IPS-15b (cell line): ENCODE measurements at regions not wholly inside any gene's neighbourhood (a gene's known extent, or its start where the extent isn't known, plus 50 kb on each side); places are given as distances from the start of the nearest gene placed in this dataset.
"Not testable (repeated sequence)": the region's sequence is repeated elsewhere in the genome, so short reads cannot be mapped to it uniquely, and the experiment has no call there.

Experiments
- H3K27me3 ChIP-seq: one replicate; pipeline ENCODE4 v1.6.1; 2013; ENCODE audit warnings: low read length; ENCODE audit not compliant: control insufficient read depth, insufficient read depth
- H3K36me3 ChIP-seq: one replicate; pipeline ENCODE4 v1.6.1; 2013; ENCODE audit warnings: low read length; ENCODE audit not compliant: control insufficient read depth, insufficient read depth
- H3K4me1 ChIP-seq: one replicate; pipeline ENCODE4 v1.6.1; 2013; ENCODE audit warnings: mild to moderate bottlenecking, low read length; ENCODE audit not compliant: control insufficient read depth, insufficient read depth
- H3K4me3 ChIP-seq: one replicate; pipeline ENCODE4 v1.5.1; 2013; ENCODE audit warnings: low read depth, low read length
- H3K9ac ChIP-seq: one replicate; pipeline ENCODE4 v1.6.1; 2013; ENCODE audit warnings: low read depth, mild to moderate bottlenecking, low read length
- H3K9me3 ChIP-seq: one replicate; pipeline ENCODE4 v1.6.1; 2013; ENCODE audit warnings: mild to moderate bottlenecking, low read length; ENCODE audit not compliant: control insufficient read depth, insufficient read depth

DNA sequence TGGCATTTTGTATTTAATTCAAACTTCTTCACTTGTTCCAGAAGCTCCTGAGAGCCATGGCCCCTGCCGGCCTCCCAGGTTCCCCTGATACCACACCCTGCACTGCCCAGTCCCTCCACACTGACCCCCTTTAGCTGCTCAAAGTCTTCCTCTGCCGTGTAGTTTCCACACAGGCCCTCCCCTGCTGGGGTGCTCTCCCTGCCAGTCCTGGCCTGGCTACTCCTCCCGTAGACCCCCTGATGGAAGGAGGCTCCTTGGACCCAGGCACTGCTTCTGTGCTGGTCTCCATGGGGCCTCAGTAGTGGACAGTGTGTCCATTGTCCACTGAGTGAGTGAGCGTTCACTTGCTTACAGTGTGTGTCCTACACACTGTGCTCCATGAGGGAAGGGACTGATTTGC, 542.4 kb upstream of the B3GAT1 start:
- H3K9ac ChIP-seq, H3K4me1 ChIP-seq, H3K9me3 ChIP-seq, H3K4me3 ChIP-seq, H3K36me3 ChIP-seq, H3K27me3 ChIP-seq: not testable (repeated sequence)

DNA sequence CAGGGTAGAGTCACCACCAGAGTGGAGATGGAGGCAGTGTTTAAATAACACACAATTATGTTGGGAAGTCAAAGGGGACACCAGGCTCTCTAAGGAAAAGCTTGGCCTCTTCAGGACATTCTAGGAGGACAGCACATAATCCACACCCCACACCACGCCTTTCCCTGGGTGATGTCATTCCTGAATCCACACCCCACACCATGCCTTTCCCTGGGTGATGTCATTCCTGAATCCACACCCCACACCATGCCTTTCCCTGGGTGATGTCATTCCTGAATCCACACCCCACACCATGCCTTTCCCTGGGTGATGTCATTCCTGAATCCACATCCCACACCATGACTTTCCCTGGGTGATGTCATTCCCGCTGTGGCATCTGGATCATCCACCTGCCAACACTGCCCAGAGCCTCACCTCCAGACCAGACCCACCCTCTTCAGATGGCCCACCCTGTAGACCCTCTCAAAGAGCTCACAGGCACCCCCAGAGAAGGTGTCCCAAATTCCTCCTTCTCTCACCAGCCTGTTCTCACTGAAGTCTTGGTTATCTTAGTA, 541.5 kb upstream of the B3GAT1 start:
- not testable (repeated sequence) for H3K9me3 ChIP-seq, H3K27me3 ChIP-seq, H3K4me3 ChIP-seq, H3K9ac ChIP-seq, H3K4me1 ChIP-seq, H3K36me3 ChIP-seq

DNA sequence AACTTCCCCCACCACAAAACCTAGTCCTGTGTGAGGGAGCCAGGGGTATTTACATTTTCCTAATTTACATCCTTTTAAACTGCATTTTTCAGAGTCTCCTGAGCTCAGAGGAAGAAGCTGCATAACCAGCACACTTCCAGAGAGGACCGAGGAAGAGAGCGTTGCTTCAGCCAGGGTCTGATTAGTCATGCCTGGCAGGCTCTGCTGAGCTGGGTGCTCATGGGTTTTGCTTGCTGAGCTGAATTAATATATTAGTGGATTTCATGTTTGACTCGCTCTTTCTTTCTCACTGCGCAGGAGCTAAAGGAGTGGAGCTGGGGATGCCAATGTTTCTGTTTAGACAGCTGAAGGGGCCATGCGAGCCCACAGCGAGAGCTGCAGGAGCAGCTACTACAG, 539.3 kb upstream of the B3GAT1 start:
- Histone ChIP-seq H3K4me3 (no peak overlapping the region), H3K9me3 (no peaks in the 10 kb centered on the region), H3K9ac (no peak overlapping the region), H3K4me1 (peaks cover 9% of the 10 kb centered on the region), H3K27me3 (no peaks in the 10 kb centered on the region), H3K36me3 (no peaks in the 10 kb centered on the region)

DNA sequence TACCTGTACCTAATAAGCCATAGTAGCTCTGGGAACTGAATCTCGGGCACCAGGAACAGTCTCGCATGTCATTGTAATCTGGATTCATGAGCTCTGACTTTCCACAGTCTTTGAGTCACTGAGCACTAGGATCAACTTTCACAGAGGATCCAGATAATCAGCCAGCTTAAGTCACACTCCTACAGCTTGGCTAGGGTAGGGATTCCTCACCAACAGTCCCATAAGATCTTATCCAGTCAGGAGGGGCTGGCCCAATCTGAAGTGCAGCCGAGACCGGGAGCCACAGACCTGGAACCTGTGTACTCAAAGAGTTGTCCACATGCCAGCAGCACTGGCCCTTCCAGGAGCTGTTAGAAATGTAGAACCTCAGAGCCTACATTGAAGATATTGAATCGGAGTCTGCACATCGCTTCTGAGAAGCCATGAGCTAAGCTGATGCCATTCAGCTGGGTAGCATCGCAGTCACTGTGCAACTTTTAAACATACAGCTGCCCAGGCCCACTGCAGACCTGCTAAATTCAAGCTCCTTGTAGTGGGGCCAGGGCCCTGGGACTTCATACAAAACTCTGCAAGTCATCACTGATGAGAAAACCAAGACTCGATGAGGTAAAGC, 538.8 kb upstream of the B3GAT1 start:
- Histone ChIP-seq H3K4me3 (no peak overlapping the region), H3K9ac (no peak overlapping the region), H3K27me3 (no peaks in the 10 kb centered on the region), H3K36me3 (no peaks in the 10 kb centered on the region), H3K4me1 (peaks cover 9% of the 10 kb centered on the region), H3K9me3 (no peaks in the 10 kb centered on the region)

DNA sequence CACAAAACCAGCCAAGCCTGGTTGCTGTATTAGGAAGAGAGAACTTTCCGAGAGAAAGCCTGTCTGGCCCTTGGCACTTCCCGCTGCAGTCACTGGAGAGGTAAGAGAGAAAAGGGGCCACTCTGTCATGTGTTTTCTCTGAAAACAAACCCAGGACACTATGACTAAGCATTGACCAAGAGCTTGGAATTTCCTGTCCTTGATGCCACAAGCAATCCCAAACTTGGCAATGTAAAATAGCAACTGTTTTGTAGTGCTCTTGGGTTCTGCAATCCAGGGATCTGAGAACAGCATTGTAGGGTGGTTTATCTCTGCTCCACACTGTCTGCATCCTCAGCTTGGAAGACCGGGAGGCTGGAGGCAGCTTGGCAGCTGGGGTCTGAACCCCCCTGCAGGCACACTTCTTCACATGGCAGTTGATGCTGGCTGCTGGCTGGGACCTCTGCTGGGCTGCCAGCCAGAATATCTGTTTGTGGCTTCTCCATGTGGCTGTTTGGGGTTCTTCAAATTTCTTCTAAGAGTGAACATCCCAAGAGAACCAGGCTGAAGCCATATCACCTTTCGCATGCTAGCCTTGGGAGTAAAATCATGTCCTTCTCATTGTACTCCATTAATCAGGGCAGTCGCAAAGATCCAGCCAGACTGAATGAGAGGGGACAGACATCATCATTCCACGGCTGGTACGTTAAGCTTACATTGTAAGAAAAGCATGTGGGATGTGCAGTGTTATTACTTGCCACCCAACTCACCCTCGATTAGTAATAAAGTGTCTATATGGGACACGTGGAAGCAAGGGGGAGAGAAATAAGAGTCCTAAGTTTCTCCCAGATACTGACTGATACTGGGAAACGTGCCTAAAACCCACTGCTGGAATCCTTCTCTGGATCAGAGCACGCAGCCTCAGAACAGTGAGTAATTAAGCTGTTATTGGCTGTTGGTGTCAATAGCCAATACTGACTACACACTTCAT, 537.4 kb upstream of the B3GAT1 start:
- no peaks in the 10 kb centered on the region for H3K27me3 ChIP-seq
- no peaks in the 10 kb centered on the region for H3K36me3 ChIP-seq
- peaks cover 9% of the 10 kb centered on the region for H3K4me1 ChIP-seq
- no peak overlapping the region for H3K4me3 ChIP-seq
- H3K9me3 ChIP-seq, result no peaks in the 10 kb centered on the region
- no peak overlapping the region for H3K9ac ChIP-seq

DNA sequence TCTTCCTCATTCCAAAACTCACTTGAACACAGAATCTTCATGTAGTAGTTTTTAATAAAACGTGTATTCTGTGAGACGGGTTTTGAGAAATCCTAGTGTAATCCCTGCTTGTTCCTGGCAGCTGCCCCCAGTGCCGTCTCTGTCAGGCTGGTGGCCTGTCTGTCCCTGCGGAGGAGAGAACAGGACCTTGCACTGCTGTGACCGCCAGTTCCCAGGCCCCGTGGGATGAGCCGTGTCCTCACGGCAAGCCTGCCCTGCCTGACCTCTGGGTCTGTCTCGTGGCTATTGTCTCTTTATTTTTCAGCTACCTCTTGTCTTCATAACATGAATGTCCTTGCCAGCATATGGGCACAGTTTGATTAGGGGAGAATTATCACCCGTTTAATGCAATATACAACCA, 535.5 kb upstream of the B3GAT1 start:
- Histone ChIP-seq H3K9me3 (no peaks in the 10 kb centered on the region), H3K4me1 (peaks cover 9% of the 10 kb centered on the region), H3K36me3 (no peaks in the 10 kb centered on the region), H3K4me3 (no peak overlapping the region), H3K9ac (no peak overlapping the region), H3K27me3 (no peaks in the 10 kb centered on the region)

DNA sequence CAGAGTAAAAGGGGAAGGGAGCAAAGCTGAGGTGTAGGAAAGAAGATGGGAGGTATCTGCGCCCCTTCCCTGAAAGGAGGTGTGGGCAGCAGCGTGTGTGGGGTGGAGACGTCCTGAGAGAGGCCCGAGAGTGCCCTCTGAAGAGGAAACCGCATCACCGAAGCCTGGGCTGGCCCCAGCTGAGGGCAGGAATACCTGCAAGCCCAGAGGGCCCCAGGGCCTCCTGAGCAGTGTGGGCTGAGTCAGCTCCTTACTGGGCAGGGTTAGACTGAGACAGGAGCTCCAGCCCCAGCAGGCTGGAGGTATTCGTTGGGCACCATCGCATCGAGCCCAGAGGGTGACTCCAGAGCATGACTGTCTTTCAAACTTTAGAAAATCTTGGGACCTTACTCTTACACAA, 534.0 kb upstream of the B3GAT1 start:
- Histone ChIP-seq H3K4me1 (peaks cover 5% of the 10 kb centered on the region), H3K4me3 (no peak overlapping the region), H3K9ac (no peak overlapping the region), H3K27me3 (no peaks in the 10 kb centered on the region), H3K9me3 (no peaks in the 10 kb centered on the region), H3K36me3 (no peaks in the 10 kb centered on the region)

DNA sequence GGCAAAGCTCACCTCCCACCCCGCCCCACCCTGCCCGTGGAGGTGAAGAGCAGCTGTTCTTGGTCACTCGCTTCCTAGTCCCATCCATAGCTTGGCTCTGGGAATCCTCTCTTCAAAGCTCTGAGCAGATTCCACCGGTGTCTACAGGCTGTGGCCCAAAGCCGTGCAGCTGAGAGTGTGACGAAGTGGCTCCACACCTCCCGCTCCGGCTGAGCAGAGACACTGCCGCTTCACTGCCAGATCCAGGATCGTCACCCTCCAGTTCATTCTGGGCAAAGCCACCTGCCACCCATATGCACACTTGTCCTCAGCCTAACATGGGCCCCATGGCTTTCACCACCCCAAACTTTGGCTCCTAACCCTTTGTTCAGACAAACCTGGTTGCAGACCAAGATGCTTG, 532.9 kb upstream of the B3GAT1 start:
- H3K4me1 ChIP-seq, result peaks cover 3% of the 10 kb centered on the region
- no peaks in the 10 kb centered on the region for H3K9me3 ChIP-seq
- H3K9ac ChIP-seq, result no peak overlapping the region
- no peaks in the 10 kb centered on the region for H3K27me3 ChIP-seq
- no peaks in the 10 kb centered on the region for H3K36me3 ChIP-seq
- no peak overlapping the region for H3K4me3 ChIP-seq

DNA sequence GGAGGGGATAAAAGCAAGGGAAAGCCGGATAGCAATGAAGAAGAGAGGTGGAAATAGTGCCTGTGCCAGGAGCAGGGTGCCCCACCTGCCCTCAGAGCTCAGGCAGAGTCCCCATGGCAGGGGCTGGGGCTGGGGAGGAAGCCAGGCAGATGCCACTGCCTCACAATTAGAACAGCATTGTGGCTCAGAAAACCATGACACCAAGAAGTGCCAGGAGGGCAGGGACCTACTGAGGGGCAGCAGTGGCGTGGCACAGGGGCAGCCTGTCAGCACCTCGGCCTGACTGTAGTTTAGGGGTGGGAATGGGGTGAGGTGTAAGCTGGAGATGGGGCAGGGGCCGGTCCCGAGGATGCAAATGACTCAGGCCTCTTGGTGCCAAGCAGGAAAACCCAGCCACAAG, 532.1 kb upstream of the B3GAT1 start:
- Histone ChIP-seq H3K36me3 (no peaks in the 10 kb centered on the region), H3K9ac (no peak overlapping the region)

DNA sequence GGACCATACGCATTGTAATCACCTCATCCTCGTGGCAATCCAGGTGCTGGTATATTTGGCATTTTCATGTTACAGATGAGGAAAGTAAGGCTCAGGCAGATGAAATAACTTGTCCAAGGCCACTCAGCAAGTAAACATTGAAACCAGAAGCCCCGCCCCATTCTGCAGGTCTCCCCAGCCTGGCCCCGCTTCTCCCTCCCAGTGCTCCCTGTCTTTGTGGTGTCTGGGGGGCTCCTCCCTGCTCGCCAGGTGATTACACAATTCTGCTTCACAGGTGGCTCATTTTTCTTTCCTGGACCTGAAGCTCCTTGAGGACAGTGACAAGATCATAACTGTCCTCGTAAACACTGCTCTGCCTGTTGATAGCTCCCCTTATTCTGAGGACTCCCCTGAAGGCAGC, 531.5 kb upstream of the B3GAT1 start:
- Histone ChIP-seq H3K36me3 (no peaks in the 10 kb centered on the region), H3K4me3 (no peak overlapping the region), H3K27me3 (no peaks in the 10 kb centered on the region), H3K9ac (no peak overlapping the region), H3K9me3 (no peaks in the 10 kb centered on the region), H3K4me1 (peaks cover 8% of the 10 kb centered on the region)

More for the DNA sequence above, 532.1 kb upstream of the B3GAT1 start:
- Histone ChIP-seq H3K4me3 (no peak overlapping the region), H3K4me1 (peaks cover 8% of the 10 kb centered on the region), H3K27me3 (no peaks in the 10 kb centered on the region), H3K9me3 (no peaks in the 10 kb centered on the region)

DNA sequence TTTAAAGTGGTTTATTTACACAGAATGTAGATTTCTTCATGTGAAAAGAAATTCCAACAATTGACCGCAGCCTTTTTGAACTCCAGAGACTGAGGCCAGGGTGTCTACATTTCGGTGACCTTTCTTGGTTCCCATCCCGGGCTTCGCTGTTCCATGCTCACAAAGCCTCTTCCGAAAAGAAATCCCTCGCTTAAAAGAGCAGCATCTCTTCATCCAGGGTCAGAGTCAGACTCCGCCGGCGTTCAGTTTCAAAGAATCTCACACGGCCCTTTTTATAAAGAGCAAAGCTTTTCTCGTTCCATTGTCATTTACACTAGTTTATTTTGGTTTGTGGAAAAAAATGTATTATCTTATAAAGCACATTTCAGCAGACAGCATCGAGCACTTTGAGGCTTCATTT, 530.6 kb upstream of the B3GAT1 start:
- H3K36me3 ChIP-seq, result no peaks in the 10 kb centered on the region
- H3K9ac ChIP-seq, result no peak overlapping the region
- no peak overlapping the region for H3K4me3 ChIP-seq
- no peaks in the 10 kb centered on the region for H3K27me3 ChIP-seq
- H3K4me1 ChIP-seq, result peaks cover 8% of the 10 kb centered on the region
- no peaks in the 10 kb centered on the region for H3K9me3 ChIP-seq
